HG03097 (cell line): ENCODE measurements at regions not wholly inside any gene's neighbourhood (a gene's known extent, or its start where the extent isn't known, plus 50 kb on each side); places are given as distances from the start of the nearest gene placed in this dataset.

Source experiments
- ATAC-seq: cut with Tn5 transposase; IDR thresholded peaks from one replicate; pipeline ENCODE4 v1.9.1; 2021; ENCODE audit not compliant: unreplicated experiment, low FRiP score

DNA sequence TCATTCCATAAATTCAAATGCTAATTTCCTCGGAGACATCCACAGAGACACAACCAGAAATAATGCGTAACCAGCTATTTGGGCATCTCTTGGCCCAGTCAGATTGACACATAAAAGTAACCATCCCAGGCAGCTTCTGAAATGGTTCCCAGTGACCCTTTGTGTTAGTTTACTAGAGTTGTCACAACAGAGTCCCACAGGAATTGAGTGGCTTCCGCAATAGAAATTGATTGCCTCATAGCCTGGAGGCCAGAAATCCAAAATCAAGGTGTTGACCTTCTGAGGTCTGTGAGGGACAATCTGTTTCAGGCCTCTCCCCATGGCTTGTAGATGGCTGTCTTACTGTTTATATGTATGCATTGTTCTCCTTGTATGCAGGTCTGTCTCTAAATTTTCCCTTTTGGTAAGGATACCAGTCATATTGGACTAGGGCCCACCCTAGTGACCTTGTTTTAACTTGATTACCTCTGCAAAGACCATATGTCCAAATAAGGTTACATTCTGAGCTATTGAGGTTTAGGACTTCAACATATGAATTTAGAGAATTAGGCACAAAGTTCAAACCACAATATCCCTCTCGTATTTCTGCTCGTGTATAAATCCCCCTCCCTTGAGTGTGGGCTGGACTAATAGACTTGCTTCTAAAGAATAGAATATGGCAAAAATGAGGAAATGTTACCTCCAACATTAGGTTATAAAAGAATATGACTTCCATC is 78.2 kb upstream of the FGGY start:
- ATAC-seq, result no peak

DNA sequence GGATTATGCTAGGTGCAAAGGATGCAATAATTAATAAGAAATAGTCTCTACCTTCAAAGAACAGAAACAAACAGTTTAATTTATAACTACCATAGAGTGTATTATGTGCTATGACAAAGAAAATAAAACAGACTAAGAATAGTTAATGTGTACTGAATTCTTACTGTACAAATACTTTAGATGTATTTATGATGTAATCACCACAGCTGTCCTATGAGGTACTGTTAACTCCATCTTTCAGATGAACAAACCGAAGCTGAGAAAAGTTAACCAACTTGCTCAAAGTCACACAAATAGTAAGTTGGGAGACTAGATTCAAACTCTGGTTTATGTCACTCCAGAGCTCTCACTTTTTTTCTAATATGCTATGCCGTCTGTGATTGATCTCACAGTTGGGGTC is 77.0 kb upstream of the FGGY start:
- no peak for ATAC-seq

DNA sequence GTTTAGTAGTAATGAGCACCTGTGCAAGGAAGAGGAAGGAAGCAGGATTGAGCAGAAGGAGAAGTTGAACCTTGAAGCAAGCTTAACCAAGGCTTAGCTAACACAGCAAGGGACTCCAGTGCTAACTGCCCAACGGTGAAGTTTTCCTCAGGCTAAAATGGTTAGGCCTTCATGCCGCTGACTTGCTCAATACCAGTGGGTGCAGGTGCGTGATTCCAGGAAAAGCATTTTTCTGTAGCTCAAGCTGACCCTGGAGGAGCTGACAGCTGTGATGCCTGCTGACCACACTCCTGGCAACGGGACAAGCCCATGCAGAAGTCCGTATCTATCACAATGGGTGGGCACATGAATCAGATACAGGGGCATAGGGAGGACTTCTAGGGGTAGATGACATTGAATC is 76.5 kb upstream of the FGGY start:
- ATAC-seq, result no peak

DNA sequence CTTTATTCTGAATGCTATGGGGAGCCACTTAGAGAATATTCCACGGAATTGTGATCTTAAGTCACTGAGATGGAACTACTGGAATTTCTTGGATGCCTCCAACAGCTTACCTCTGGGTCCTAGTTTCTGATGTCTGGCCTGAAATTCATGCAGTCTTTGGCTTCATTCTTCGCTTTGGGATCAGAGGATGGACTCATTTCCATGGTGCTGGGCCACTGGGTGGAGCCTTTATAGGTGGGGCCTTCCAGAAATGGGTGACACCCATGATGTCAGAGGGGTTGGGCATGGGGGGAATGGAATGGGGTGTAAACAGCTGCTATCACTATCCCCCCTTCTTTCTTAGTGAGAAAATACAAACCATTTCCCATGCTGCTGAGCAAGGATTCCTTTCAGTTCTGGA is 73.7 kb upstream of the FGGY start:
- ATAC-seq, result no peak

DNA sequence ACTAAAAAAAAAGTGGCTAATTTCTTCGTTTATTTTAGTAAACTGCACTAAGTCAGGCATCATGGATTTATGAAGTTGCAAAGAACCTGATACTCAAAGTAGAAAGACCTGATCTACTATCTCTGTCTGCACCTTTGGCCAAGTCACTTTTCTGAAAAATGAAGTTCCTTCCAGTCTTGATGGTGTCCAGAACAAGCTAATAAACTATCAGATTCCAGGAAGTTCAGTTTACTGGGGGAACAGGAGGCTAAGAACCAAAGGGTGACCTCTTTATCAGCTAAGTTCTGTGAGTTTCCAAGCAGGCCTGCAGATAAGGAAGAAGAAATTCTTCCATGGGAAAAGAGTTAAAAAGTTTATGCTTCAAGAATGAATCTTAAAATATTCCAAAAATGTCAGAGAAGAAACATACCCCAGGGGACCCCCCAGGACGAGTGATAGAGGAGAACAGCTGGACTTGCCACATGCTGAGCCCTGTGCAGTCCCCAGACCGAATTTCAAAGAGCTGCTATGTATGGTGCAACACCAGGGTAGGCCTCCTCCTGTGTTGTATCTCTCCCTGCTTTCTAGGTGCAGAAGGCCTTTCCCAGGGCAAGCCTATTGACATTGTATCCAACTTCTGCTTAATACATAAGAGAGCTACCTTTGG is 72.8 kb upstream of the FGGY start:
- no peak for ATAC-seq

DNA sequence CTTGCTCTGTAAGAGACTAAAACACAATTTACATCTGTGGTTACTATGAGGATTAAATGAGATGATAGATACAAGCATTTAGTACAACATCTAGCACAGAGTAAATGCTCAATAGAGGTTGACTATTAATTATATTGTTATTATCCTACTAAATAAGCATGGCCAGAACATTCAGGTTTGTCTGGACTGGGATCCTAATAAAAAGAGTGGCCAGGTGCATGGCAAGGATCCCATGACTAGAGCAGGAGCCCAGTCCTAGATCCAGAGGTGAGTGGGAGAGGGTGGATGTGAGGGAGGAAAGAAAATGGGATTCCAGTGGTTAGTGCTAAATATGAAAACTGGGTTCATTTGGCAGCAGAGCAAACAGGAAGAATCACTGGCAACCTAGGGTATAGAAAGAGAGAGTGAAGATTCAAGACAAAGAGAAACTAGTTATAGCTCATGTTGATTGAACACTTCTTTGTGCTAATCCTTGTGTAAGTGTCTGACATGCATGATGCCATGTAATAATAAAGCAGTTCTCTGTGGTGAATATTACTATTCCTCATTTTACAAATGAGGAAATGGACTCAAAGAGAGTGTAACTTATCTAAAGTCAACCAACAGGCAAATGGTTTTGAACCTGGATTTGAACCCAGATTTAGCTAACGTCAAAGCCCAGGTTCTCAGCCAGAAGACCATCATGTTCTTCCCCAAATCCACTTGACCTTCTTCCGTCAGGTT is 71.1 kb upstream of the FGGY start:
- no peak for ATAC-seq

DNA sequence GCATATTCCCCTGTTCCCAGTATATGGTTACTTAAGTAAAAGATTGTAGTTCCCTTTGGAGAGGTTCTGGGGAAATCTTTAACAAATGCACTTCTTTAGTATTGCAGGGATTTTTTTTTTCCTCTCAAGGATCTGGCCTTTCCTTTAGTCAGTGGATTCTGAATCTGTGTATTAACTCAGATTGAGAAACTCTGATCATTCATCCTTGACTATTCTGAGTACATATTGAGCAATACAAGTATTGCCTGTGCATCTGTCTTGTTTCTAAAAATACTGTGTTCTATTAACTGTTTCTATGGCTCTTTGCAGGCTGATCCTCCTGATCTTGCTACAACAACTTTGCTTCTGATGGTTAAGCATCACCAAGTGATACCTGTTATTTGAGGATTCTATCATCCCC is 67.8 kb upstream of the FGGY start:
- ATAC-seq, result no peak

DNA sequence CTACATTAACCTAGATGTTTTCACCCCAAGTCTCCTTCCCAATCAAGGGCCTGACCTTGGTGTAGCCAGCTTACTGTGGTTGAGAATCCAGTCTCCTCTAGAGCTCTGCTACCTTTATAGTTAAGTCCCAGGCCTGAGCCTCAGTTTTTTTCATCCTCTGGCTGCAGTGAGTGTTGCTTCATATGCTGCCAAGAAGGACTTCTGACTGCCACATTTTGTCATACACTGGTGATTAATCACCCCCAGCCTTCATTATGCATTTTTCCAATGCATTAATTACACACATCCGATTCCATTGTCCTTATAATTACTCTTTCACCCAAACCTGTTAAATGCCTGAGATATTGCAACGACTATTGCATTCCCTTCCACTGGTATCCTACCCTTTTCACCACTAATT is 66.3 kb upstream of the FGGY start:
- ATAC-seq, result no peak

DNA sequence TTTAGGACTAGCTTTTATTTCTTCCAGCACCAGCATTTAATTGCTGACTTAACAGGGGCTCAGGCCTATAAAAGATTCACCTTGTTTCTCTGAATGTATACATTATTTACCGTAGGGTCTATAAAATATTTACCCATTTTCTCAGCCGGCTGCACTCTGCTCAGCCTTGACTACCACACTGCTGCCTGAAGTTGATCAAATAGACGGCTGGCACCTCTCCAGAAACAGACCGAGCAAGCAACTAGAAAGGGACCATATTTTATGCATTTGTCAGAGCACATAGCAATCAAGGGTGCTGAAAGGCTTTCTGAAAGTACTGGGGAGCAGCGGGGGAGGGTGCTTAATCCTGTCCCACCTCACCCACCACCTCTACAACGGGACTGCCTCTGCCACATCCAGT is 64.7 kb upstream of the FGGY start:
- no peak for ATAC-seq

DNA sequence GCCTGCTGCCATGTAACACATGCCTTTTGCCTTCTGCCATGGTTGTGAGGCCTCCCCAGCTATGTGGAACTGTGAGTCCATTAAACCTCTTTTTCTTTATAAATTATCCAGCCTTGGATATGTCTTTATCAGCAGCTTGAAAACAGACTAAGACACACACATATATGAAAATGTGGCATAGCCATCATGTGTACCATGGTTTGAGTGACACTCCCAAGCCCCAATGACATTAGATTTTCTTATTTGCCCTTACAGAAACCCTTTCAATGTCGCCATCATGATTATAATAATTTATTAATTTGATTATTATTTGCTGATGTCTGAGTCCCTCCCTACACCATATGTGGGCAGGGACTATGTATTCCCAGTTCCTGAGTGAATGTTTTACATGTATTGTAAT is 63.5 kb upstream of the FGGY start:
- ATAC-seq, result no peak

DNA sequence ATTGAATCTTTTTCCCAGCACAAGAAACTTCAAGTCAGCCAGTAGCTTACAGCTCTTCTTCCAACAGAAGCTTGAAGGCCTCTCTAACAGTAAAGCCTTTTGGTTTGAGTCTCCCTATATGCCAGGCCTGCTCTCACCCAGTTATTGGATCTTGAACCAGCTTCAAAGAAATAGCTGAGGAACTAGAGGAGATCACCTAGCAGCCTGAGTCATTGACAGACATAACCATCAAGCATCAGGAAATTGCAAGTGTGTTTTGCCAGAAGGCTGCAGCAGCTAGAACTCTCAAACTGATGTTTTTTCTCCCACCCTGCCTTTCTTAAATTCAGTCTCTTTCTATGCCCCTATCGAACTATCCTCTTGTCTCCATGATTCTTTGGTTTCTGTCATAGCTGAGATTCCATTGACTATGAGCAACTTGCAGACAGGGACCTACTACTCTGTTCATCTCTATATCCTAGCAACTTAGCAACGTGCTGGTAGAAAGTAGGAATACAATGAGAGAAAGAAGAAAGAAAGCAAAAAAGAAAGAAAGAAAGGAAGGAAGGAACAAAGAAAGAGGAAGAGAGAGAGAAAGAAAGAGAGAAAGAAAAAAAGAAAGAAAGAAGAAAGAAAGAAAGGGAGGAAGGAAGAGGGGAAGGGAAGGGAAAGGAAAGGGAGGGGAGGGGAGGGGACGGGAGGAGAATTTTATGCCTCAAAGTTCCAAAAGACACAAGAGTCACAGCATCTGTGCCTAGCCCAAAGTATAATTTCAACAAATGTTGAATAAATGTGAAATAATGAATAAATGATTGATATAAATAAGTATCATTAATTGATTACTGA is 60.0 kb upstream of the FGGY start:
- no peak for ATAC-seq

DNA sequence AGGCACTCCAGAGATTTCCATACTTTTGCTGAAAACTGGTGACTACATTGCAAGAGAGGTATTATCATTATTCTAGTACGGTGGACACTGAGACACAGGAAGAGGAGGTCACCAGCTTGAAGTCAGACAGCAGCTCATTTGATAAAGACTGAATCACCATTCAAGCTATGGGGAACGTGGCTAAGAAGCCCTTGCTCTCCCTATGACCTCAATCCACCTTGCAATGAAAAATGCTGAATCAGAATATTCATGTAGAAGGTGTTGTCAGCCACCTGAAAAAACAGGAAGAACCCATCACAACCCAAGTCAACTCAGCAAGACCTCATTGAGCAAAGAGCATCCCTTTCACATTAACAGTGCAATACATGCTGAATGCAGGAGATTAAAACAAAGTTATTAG is 59.0 kb upstream of the FGGY start:
- ATAC-seq, result no peak

DNA sequence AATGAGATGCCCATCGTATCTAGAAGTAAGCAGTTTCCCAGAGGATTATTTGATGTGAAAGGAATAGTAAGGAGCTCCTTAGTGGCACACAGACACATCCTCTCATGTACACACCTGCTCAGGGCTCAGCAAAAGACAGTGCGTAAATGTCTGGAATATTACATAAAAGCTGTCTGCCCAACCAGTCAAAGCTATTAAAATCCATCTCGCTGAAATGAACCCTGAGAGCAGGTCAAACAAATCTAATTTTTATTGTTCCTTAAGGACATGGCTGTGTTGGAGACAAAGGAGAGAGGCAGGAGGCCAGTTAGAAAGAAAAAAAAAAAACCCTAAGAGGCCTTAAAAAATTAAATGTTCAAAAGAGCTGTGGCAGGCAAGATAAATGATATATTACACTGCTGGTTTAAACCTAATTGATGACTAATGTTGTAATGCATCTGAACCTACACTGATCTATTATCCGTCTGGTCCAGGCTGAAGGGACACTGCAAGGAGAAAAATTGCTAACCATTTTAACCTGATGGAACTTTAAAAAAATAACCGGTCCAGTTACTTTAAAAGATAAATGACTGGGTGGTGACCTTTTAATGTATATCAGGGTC is 58.5 kb upstream of the FGGY start:
- no peak for ATAC-seq

DNA sequence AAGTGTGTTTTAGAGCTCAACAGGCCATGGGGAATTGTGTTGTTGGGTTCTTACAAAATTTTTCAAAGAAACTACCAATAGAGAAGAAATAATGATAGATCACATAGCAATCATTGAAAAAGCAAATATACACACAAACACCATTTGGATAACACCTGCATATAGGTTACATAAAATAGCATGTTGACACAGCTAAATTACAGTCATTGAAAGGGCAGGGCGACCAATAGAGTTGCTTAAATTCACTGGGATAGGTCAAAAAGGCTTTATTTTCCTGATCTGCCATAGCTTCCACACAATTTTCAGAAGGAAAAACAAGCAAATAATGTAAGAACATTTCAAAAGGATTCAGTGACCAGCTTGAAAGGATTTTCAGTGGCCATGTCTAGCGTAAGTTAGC is 57.9 kb upstream of the FGGY start:
- ATAC-seq, result no peak

DNA sequence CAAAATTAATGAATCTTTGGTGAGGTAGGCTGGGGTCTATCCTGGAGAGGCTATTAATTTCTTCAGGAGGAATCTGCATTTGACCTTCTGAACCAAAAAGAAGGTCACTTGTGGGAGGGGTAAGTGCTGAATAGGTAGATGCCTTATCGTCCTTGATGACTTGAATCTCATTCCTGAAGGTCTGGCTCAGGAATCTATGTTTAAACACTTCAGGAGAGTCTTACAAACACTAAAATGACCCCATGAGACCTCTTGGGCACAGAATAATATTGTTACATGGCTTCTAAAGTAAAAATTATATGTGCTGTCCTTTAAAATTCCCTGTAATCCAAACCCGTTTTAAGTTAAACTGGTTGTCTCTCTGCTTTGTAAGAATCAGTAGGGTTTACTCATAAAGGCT is 55.0 kb upstream of the FGGY start:
- no peak for ATAC-seq

DNA sequence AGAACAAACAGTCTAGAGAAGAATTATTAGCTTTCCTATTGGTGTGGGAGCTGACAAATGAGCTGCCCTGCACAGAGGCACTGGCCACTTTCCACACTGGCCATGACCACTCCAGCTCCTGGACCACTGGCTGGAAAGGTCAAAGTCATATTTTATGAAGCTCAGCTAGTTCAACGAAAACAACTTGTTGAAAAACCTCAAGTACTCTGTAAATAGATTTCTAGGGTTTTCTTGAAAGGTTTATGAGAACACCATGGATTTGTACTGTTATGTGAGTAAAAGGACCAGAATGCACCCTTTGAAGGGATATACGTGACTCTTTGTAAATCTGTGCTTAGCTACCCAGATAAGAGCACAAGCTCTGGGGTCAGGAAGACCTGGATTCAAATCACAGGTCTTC is 54.5 kb upstream of the FGGY start:
- no peak for ATAC-seq

DNA sequence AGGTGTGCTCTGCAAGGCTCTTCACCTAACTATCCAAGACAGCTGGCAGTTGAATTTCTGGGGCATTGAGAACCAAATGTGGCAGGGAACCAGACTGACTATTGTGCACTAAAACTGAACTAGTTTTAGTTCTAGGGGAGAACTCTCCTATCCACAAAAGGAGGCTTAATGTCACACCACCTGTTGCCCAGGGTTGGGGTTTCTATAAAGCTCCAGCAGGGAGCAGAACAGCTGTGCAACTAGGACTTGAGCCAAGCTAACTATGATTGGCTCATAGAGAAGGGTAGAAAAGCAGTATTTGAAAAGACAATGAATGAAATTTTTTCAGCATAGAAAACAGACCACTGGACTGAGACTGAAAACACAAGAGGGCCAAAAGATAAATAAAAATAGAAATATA is 53.3 kb upstream of the FGGY start:
- no peak for ATAC-seq

DNA sequence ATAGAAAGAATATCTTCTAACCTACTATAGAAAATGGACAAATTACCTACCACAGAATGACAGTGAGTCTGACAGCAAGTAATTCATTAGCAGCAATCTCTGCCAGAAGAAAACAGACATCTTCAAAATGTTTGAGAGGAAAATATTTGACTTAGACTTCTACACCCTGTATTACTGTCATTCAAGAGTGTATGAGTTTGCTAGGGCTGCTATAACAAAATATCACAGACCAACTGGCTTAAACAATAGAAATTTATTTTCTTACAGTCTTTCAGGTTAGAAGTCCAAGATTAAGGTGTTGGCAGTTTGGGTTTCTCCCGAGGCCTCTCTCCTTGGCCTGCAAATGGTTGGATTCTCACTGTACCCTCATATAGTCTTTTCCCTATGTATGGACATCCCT is 52.9 kb upstream of the FGGY start:
- no peak for ATAC-seq

DNA sequence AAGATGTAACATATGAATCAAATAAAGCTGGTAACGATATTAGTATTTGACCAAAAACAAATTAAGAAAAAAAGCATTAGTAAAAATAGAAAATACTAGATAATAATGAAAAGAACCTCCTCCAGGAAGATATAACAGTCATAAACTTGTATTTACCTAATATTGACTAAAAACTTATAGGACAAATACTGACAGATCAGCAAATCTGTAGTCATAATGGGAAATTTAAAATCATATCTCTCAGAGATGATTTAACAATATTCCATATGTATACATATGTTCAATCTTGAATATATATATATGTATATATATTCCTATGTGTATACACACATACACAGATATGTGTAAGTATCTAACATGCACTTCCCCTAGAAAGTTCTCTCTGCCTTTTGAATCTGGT is 52.0 kb upstream of the FGGY start:
- no peak for ATAC-seq
